Gastroesophageal sphincter (tissue), 3 donors: ENCODE measurements at regions not wholly inside any gene's neighbourhood (a gene's known extent, or its start where the extent isn't known, plus 50 kb on each side); places are given as distances from the start of the nearest gene placed in this dataset.

ENCODE experiments used
- CTCF ChIP-seq, 4 experiments: fragments of 200-600 bp in 2 of 4; fragments of 450-650 bp in 2 of 4; sonication (generic) in 1 of 4; IDR thresholded peaks; one replicate each; pipeline ENCODE4 v1.5.1; 2017 to 2019; ENCODE audit warnings: antibody characterized with exemption in 4 of 4, mild to moderate bottlenecking in 2 of 4, moderate library complexity in 2 of 4
- EP300 ChIP-seq: sonication (generic); formaldehyde crosslinking; IDR thresholded peaks from one replicate; pipeline ENCODE4 v1.6.1; 2017; ENCODE audit warnings: antibody characterized with exemption, mild to moderate bottlenecking
- POLR2A ChIP-seq, 2 donors: fragments of 450-650 bp; IDR thresholded peaks; one replicate each; pipeline ENCODE4 v1.6.1; 2017; ENCODE audit warnings: antibody characterized with exemption in 2 of 2, mild to moderate bottlenecking in 2 of 2, moderate library complexity in 1 of 2
- POLR2AphosphoS5 ChIP-seq: sonication (generic); formaldehyde crosslinking; IDR thresholded peaks from one replicate; pipeline ENCODE4 v1.6.1; 2017; ENCODE audit warnings: antibody characterized with exemption

GRCh38 chr9:109681301-109681700, 98.7 kb upstream of the PALM2AKAP2 start:
- TF ChIP-seq CTCF (IDR thresholded peaks at IDR 0.05) (no peak), POLR2AphosphoS5 (no peak), EP300 (no peak), POLR2A (IDR thresholded peaks at IDR 0.05) (no peak)
